ENCODE measurements at regions not wholly inside any gene's neighbourhood (a gene's known extent, or its start where the extent isn't known, plus 50 kb on each side); places are given as distances from the start of the nearest gene placed in this dataset.

GRCh38 chr17:33511670-33512069 is 218.6 kb upstream of the ASIC2 start:
- H3K4me1 Mint-ChIP-seq (ENCODE audit: low read depth), result no peaks in the 10 kb centered on the region
- H3K9me3 Mint-ChIP-seq, result peaks cover 66% of the 10 kb centered on the region
- H3K27me3 Mint-ChIP-seq (ENCODE audit: insufficient read depth), result no peaks in the 10 kb centered on the region
- TF ChIP-seq CTCF (IDR thresholded peaks at IDR 0.05), result no peak
- DNase-seq, result no peak
- H3K36me3 Mint-ChIP-seq (ENCODE audit: low read depth), result peaks cover 8% of the 10 kb centered on the region; the same call in 1 of the 2 replicates
- no peak overlapping the region for H3K4me3 Mint-ChIP-seq
- H3K27ac Mint-ChIP-seq, result no peak overlapping the region

- Mint-ChIP-seq H3K27me3 (ENCODE audit: insufficient read depth) (no peaks in the 10 kb centered on the region), H3K36me3 (ENCODE audit: low read depth) (0 out of 2 replicates have a peak, but pooled peaks cover 3% of the 10 kb centered on the region), H3K9me3 (peaks cover 66% of the 10 kb centered on the region), H3K4me3 (no peak overlapping the region), H3K4me1 (ENCODE audit: low read depth) (no peaks in the 10 kb centered on the region), H3K27ac (no peak overlapping the region)
- no peak for DNase-seq
- TF ChIP-seq CTCF (IDR thresholded peaks at IDR 0.05), result no peak
These were observed 219.0 kb upstream of the ASIC2 start for GRCh38 chr17:33512113-33512512.

- Mint-ChIP-seq H3K9me3 (peaks cover 64% of the 10 kb centered on the region), H3K27me3 (ENCODE audit: insufficient read depth) (no peaks in the 10 kb centered on the region), H3K36me3 (ENCODE audit: low read depth) (no peaks in the 10 kb centered on the region), H3K4me1 (ENCODE audit: low read depth) (no peaks in the 10 kb centered on the region), H3K4me3 (no peak overlapping the region), H3K27ac (no peak overlapping the region)
- no peak for DNase-seq
- TF ChIP-seq CTCF (IDR thresholded peaks at IDR 0.05), result no peak
These were observed 220.7 kb upstream of the ASIC2 start for GRCh38 chr17:33513769-33514168.

GRCh38 chr17:33514369-33514768 is 221.3 kb upstream of the ASIC2 start:
- DNase-seq, result no peak
- Mint-ChIP-seq H3K27ac (no peak overlapping the region), H3K36me3 (ENCODE audit: low read depth) (no peaks in the 10 kb centered on the region), H3K9me3 (peaks cover 64% of the 10 kb centered on the region), H3K4me1 (ENCODE audit: low read depth) (no peaks in the 10 kb centered on the region), H3K4me3 (no peak overlapping the region), H3K27me3 (ENCODE audit: insufficient read depth) (no peaks in the 10 kb centered on the region)
- no peak for TF ChIP-seq CTCF (IDR thresholded peaks at IDR 0.05)

DNA sequence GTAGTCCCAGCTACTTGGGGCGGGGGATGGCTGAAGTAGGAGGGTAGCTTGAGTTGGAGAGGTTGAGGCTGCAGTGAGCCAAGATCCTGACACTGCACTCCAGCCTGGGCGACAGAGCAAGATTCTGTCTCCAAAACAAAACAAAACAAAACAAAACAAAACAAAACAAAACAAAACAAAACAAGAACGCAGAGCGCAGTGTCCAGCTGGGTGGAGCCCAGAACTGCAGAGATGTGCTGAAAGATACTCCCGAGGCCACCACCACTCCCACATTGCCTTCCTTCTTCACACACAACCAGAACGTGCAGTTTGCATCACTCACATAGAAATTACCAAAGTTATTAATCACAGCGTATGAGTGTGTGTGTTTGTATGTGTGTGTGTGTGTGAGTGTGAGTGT is 222.9 kb upstream of the ASIC2 start:
- no peaks in the 10 kb centered on the region for H3K27me3 Mint-ChIP-seq (ENCODE audit: insufficient read depth)

More for the DNA sequence above, 222.9 kb upstream of the ASIC2 start:
- Mint-ChIP-seq H3K36me3 (ENCODE audit: low read depth) (no peaks in the 10 kb centered on the region), H3K9me3 (peaks cover 64% of the 10 kb centered on the region), H3K27ac (no peak overlapping the region), H3K4me1 (ENCODE audit: low read depth) (no peaks in the 10 kb centered on the region), H3K4me3 (no peak overlapping the region)
- DNase-seq, result no peak
- TF ChIP-seq CTCF (IDR thresholded peaks at IDR 0.05), result no peak
